H4 (cell line): ENCODE measurements at regions not wholly inside any gene's neighbourhood (a gene's known extent, or its start where the extent isn't known, plus 50 kb on each side); places are given as distances from the start of the nearest gene placed in this dataset.
A peak's percentile ranks its signal among the peaks of the same experiment; 100 is the strongest.

Experiments
- DNase-seq: peaks from one replicate; pipeline ENCODE4 v3.0.0-alpha.2; 2015; ENCODE audit warnings: low spot score

DNA sequence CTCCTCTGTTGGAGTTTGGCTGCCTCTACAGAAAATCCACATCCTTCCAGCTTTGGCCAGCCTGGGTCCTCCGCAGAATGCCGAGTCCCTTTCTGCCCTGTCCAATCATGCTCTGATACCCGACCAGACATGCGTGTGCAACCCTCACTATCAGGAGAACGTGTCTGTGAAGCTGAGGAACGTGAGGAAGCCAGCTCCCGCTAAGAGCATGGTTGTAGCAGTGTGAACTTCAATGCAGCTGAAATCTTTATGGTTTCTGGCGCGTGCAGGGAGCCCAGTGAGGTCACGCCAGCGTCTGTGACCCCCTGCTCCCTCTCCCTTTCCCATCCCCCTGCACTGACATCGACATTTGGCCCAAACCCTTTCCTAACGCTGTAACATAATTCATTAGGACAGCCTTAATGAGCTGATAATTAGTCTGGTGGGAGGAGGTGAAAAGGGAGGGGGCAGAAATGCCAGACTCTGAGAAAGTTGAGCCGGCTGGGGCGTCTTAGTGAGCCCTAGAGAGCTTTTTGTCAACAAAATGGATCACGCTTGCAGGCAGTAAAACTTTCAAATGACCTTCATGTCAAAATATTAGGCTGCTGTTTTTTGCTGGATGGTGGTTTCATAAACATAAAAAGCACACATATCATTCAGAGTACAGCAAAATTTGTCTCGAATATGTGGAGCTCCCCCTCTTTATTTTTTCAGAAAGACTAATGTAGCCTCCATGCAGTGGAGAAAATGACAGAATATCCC, 423.3 kb downstream of the QKI start:
- DNase-seq: no peak

DNA sequence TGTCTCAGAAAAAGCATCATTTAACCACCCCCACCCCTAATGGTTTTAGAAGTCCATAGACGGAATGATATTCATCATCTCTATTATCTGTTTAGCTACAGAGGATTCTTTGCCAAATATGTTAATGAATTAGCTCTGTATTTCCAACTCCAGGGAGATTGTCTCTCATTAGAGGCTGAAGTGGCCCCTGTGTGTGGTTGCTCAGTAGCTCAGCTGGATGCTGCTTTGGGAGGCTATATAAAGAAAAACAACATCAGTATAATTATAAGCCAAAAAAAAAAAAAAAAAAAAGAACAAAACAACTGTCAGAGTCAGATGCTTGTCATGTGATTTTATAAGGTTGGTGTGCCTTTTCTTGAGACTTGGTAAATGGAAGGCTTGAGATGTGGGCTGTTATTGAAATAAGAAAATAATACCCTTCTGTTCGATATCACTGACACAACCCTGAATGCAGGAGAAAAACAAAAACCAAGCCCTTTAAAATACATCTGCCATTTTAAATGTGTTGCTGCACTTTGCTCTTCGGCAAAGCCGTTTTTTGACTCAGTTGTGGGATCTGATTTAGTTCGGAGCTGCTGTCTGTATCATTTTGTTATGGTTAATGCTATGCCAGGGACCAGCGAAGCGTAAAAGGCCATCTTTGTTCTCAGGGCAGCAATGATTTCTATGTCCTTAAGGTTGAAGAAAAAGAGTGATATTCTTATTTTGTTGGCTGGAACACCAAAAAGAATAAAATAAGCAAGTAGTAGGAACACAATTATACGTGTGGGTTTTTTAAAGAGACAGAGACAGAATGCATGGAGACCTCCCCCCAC, 422.6 kb downstream of the QKI start:
- no peak for DNase-seq

DNA sequence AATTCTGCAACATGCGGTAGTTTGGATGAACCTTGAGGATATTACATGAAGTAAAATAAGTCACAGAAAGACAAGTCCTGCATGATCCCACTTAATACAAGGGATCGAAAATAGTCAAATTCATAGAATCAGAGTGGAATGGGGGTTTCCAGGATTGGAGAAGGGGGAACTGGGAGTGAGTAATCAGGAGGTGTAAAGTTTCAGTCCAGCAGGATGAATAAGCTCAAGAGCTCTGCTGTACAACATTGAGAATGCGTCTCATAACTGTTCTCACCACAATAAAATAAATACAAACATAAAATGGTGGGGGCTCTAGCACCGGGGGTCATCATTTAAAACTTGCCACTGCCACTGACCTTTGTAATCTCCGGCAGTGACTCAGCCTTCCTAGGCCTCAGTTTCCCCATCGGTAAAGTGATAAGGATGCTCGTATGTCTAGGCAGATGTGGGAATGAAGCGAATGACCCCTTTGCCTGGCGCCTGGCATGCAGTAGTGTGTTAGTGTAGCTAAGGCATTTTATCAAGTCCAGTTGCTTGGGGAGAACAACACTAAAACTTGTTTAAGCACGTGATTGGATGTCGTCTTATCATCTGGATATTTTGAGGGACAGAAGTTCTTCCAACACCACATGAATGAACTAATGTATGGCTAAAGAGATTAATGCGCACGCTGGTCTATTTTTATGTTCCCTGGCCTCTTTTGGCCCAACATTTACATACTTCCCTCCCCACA, 421.1 kb downstream of the QKI start:
- DNase-seq: no peak

DNA sequence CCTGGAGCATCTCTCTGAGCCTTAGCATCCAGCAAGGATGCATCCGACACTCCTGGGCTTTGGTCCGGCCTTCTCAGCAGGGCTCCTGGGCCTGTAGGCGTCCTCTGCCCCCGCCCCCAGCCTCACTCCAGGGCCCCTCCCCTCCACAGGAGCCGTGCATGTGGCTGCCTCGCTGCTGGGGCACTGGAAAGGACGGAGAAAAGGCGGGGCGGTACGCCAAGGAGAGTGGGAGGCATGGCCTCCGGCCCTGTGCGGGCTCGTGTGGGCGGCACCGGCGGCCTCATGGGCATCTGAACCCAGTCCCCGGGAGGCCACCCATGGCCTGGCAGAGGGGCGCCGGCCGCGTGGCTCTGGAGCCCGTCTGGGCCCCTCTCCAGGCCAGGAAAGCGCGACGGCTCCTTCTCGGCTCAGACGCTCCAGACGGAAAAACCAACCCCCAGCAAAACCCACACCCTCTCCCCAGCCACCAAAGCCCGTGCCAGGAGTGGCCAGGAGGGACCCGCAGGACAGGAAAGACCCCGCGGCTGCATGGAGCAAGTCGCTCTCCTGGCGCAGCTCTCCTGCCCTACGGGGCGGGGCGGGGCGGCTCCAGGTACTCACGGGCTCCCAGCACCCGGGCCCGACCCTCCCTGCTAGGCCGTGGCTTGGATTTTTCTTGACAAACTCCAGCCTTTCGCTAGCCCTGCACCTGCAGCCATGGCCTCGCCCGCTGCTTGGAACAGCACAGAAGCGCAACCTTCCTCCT, 419.9 kb downstream of the QKI start:
- no peak for DNase-seq

DNA sequence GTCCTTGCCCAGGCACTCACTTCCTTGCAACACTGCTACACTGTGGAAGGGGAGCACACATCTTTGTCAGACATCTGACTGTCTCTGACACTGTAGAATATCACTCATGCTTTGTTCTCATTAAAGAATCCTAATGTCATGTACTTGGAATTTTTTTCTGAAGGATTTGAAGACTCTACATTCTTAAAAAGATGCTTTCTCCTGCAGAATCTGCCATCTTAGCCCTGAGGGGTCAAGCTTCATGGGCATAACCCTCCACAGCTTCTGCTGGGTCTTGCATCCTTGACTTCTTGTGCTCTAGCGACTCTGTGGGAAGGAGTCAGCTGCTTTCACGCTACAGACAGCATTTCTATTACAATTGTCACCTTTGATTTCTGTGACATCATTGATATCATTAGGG, 417.2 kb downstream of the QKI start:
- DNase-seq: no peak

DNA sequence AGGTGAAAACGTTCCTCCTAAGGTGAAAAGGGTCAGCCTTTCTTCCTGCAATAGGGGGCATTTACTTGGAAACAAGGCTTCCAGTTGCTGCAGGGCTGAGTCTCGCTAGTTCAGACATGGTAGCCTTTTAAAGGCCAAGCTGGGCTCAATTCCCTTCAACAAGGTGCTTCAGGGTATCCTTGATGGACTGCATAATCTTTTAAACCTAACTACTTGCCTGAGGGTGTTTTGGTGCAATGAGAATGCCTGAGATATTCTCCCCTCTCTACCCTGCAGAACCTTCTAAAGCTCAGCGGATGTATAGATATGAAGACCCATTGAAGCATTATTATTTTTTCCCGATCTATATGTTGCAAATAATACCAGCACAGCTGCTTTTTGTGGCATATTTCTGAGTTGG, 416.1 kb downstream of the QKI start:
- no peak for DNase-seq

DNA sequence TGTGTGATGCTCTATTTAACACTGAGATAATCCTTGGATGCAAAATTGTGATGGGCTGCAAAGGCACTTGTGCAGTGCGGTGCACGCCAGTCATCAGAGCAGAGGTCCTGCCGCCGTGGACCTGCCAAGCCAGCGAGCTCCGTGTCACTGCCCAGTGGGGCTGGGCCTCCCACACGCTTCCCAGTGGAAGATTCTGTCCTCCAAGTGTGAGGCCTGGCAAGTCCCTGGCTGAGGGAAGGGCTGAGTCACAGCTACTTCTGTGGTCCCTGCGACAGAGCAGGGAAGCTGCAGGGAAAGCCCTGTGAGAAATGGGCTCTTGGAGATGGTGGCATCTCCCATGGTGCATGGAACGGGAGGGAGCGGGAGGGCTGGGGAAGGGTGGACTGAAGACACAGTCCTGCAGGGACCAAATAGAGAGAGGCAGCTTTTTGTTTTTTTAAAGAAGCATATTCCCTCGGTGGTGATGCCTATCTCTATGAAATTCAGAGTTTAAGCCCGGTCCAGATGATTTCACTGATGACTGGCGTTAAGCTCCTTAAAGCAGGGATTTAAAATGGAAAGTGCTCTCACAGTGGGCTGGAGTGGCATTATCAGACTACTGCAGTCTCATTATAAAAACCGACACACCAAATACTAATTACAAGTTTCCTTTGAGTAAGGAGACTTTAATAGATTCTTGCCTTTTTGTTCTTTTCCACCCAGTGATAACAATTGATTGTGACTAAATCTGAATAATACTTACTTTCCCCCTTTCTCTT, 413.7 kb downstream of the QKI start:
- DNase-seq: no peak

DNA sequence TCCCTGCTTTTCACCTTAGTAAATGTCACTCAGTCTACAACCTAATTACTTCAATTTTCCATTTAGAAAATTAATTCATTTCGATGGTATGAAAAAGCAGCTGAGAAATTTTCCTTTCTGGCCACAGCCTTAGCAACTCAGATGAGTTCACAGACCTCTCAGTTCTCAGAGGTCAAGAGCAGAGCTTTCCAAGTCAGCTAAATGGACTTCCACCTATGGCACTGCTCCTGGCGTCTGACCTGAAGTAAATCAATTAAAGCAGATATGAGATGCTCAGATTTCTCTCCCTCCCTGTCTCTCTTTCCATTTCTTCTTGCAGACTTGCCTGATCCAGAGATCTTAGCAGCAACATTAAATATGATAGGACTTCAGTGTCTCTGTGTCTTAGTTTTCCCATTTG, 412.6 kb downstream of the QKI start:
- no peak for DNase-seq

DNA sequence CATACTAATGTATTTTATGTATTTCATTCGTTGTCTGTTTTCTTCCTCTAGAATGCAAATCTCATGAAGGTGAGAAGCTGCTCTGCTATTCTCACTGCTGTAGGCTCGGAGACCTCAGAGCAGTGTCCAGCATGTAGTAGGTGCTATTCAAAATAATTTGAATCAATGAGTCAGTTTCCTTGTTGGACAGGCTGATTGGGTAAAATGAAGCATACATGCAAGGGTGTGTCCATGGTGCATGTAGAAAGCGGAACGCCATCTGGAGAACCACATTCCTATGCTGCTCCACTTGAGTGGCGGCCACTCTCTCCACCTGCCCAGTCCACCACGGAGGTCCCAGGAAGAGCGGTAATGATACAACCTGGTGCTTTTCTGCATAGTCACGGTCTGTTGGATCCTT, 412.1 kb downstream of the QKI start:
- no peak for DNase-seq

DNA sequence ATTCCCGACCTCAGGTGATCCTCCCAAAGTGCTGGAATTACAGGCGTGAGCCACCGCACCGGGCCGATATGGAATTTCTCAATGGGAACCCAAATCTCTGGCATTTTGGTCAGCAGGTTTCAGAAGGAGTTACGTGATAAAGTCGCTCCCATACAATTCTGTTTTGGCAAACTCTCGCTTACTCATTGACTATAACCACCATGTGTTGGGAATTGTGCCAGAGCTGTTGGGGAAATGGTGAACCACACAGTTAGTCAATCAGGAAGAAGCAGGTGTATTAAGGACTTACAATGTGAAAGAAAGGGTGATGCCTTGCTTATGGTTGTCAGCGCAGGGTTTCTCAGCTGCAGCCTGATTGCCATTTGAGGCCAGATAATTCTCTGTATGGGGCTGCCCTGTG, 410.5 kb downstream of the QKI start:
- DNase-seq: peak; percentile 26

DNA sequence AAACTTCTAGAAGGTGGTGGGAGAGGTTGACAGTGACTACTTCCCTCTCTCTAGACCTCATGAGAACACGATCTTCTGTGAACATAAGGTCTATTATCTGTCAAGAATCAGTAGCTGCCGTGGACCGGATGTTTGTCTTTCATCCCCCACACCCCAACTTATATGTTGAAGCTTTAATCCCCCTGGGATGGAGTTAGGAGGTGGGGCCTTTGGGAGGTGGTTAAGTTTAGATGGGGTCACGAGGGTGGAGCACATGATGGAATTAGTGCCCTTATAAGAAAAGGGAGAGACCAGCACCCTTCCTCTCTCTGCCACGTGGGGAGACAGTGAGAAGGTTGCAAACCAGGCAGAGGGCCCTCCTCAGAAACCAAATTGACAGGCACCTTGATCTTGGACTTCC, 409.1 kb downstream of the QKI start:
- no peak for DNase-seq

DNA sequence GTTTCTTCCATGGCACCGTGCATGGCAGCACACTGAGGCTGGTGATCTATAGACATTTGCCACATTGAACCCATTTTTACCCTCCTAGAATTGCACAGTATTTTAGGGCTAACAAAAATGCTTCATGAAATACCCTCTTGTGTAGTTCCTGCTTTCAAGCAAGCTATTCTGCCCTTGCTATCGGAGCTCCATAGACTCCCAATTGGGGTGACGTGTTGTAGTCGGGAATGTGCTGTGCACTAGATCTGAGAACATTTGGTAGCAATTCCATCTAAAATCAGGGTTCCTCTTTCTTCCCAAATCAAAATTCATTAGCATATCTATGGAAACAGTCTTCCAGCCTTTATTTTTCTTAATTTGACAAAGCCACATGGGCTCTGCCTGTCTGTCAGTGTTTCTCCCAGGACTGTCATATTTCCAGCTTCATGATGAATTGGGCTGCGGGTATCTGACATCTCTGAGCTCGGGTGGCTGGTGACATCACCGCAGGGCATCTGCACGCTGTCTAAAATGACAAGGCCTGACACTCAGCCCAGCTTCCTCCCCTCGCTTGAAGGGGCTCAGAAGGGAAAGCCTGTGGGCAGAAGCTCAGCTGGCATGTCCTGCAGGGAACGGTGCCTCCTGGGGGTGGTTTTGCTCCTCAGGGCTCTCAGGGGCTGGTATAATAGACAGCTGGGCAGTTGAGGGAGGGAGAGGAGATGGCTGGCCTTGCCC, 406.4 kb downstream of the QKI start:
- DNase-seq: no peak

DNA sequence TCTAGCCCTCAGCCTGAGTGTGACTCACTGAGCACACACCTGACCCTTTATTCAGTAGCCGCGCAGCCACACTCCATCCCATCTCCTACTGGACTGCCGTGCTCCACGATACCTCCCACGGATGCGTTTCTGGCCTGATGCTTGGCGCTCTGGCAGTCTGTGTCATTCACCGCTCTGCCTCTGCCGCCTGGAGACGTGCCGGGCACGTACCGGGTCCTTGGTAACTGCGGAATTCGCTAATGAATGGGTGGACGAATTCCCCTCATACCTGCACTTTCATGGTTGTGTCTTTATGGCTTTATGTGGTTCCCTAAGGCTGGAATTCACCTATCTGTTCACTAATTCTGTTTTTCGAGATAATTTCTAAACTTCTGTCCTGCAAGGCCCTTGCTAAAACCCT, 405.7 kb downstream of the QKI start:
- DNase-seq: no peak

DNA sequence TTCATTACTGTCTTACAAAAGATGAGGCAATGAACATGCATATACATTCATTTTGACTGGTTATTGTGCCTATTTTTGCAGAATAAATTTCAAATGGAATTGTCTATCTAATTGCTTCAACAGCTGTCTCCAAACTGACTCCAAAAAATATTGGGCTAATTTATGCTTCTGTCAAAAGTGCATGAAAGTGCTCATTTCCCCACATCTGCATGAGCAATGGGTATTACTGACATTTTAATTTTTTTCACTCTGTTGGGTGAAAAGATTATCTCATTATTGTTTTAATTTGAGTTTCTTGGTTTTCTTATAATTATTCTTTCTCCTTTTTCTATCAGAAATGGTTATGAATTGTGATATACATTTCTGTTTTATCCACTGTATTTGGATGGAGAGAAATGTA, 404.2 kb downstream of the QKI start:
- DNase-seq: no peak

DNA sequence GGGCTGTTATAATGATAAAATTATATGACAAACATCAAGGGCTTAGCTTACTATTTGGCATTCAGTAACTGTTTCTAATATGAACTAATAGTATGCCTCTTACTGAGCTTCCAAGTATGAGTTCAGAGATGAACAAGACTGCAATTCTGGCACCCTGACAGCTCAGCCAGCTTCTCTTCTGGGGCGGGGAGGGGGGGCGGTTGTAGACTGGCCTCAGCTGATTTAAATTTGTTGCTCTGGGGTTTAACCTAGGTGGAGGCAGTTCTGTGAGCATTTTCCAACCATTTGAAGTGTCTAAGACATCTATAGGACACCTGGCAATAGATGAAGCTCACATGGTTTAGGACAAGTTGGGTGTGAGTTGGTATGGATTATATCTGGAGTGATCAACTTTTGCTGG, 401.9 kb downstream of the QKI start:
- no peak for DNase-seq

DNA sequence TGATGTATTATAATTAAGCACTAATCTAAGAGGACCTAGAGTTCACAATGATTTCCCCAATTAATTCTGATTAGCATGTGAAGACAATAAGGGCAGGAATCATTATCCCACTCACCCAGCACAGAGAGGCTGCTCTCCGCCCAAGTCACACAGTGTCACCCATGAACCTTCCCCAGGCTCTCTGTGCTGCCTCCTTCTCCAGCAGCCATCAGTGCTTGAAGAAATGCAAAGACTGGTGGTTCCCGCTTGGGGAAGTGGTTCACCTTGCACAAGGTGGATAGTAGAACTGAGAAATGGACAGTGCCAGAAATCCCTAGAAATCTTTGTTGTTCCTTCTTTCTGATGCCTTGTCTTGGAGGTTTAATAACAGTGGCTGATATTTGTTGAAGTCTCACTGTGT, 401.3 kb downstream of the QKI start:
- DNase-seq: no peak

DNA sequence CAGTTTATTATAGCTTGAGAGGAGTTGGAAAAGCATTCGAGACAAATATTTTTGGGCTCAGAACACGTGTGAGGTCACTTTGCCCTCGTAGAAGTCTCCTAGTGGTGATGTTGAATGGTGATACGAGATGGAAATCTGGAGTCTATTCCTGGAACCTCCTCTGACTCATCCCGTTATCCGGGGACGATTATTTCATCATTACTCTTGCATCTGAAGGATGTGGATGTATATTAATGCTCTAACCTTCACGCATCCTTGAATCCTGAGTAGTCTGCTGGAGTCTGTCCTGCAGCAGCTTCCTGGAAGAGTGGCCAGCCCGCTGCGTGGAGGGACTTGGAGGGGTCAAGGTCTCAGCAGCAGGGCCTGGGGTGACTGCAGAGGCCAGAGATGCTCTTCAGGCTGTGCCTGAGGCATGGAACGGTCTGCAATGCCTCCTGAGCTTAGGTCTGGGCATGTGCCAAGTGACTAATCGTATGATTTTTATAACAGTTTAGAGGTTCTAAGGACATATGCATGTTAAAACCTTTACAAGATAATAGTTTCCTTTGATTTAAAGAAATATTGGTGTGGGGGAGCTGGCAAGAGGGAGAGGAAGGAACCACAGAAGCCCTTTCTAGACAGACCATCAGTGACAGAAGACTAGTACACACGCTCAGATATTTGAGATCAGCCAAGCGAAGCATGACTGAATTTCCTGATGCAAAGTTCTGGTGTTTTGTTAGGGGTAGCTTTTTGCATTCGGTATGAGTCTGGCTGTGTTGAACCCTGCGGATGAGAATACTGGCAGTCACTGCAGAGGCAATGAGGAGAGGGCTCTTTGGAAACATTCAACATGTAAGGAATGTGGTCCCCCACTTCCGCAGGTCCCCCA, 400.2 kb downstream of the QKI start:
- peak; percentile 42 for DNase-seq

DNA sequence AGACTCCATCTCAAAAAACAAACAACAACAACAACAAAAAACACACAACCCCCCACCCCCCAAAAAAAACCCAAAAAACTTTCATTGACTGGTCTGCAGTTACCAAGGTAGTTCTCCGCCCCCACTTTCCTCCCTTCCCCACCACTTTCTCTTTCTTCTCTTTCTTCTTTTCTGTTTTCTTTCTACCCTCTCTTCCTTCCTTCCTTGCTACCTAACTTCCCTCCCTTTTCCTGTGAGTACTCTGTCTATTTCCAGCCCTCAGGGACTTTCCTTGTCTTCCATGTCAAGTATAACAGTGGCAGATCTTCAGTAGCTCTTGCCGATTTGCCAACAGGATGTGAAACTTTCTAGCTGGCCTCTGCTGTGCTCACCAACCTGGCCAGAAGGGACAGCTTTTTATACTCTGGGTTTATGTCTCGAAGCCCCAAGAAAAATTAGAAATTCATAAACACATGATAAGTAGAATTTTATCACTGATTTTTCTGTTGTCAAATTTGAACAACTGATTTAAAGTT, 399.5 kb downstream of the QKI start:
- no peak for DNase-seq

DNA sequence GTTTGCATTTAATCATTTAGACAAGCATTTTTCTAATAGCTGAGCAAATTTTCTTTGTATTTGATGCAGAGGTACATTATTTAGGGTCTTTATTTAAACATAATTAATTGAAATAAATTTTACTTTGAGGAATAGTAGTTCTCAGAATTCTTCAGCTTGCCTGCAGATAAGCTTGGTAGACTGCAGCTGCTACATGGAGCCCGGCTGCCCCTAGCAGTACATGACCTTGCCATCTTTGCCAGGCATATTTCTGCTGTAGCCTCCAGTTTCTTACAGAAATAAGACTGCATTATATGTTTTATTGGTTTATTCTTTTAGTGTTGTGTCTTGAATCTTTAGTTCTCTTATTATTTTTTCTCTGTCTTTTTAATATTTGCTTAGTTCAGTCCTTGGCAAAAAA, 396.8 kb downstream of the QKI start:
- no peak for DNase-seq
